Spleen (tissue), 11 donors: ENCODE measurements at regions not wholly inside any gene's neighbourhood (a gene's known extent, or its start where the extent isn't known, plus 50 kb on each side); places are given as distances from the start of the nearest gene placed in this dataset.

Source experiments
- DNase-seq: peaks from one replicate; pipeline ENCODE4 v3.0.0-alpha.2; 2020
- H3K27ac ChIP-seq, 8 donors: fragments of 200-600 bp; sonication (generic) in 7 of 8; 1 replicate in 4 of 8; 2 replicates in 4 of 8; pipeline versions ENCODE4 v1.5.0 to v1.8.0; 2016 to 2021; ENCODE audit warnings: inconsistent platforms in 4 of 8, mild to moderate bottlenecking in 4 of 8, moderate library complexity in 1 of 8
- H3K27me3 ChIP-seq, 7 donors: fragments of 200-600 bp; sonication (generic) in 6 of 7; replicated peaks in 1 of 7; 1 replicate in 4 of 7; 2 replicates in 3 of 7; pipeline versions ENCODE4 v1.5.0 to v1.8.0; 2016 to 2021; ENCODE audit warnings: inconsistent platforms in 3 of 7, mild to moderate bottlenecking in 1 of 7
- H3K36me3 ChIP-seq, 6 donors: fragments of 200-600 bp; sonication (generic) in 5 of 6; 1 replicate in 4 of 6; 2 replicates in 2 of 6; pipeline versions ENCODE4 v1.5.0 to v1.8.0; 2016 to 2021; ENCODE audit warnings: inconsistent platforms in 2 of 6
- H3K4me1 ChIP-seq, 6 donors: fragments of 200-600 bp; sonication (generic) in 5 of 6; 1 replicate in 3 of 6; 2 replicates in 3 of 6; pipeline versions ENCODE4 v1.5.0 to v1.8.0; 2016 to 2021; ENCODE audit warnings: inconsistent platforms in 3 of 6
- H3K4me3 ChIP-seq, 8 donors: fragments of 200-600 bp; sonication (generic) in 7 of 8; 1 replicate in 4 of 8; 2 replicates in 4 of 8; pipeline versions ENCODE4 v1.5.0 to v1.8.0; 2016 to 2021; ENCODE audit warnings: inconsistent platforms in 4 of 8, mild to moderate bottlenecking in 4 of 8, moderate library complexity in 2 of 8
- H3K9me3 ChIP-seq, 8 donors: fragments of 200-600 bp; sonication (generic) in 7 of 8; 1 replicate in 4 of 8; 2 replicates in 4 of 8; pipeline versions ENCODE4 v1.5.0 to v1.8.0; 2016 to 2021; ENCODE audit warnings: inconsistent platforms in 4 of 8
- CTCF ChIP-seq, 11 experiments: fragments of 200-600 bp in 7 of 11; fragments of 450-650 bp in 4 of 11; sonication (generic) in 4 of 11; IDR thresholded peaks in 8 of 11; conservative IDR thresholded peaks in 3 of 11; 1 replicate in 7 of 11; 2 replicates in 4 of 11; pipeline versions ENCODE4 v1.4.0 to v1.8.0; 2016 to 2021; ENCODE audit warnings: antibody characterized with exemption in 11 of 11, inconsistent platforms in 4 of 11, mild to moderate bottlenecking in 1 of 11
- POLR2A ChIP-seq, 3 donors: fragments of 450-650 bp; IDR thresholded peaks; one replicate each; pipeline ENCODE4 v1.5.1; 2017; ENCODE audit warnings: antibody characterized with exemption in 3 of 3, mild to moderate bottlenecking in 1 of 3
- POLR2AphosphoS5 ChIP-seq, 3 donors: sonication (generic); formaldehyde crosslinking; IDR thresholded peaks; one replicate each; pipeline ENCODE4 v1.5.1; 2017; ENCODE audit warnings: antibody characterized with exemption in 3 of 3
- WGBS, 5 donors: extraction: QIAGEN DNeasy Blood & Tissue Kit in 3 of 5; methylation state at CpG; one replicate each; pipeline versions ENCODE4 v1.1.5 to v1.1.7; 2013 to 2018; 5-methylcytosine and 5-hydroxymethylcytosine counted together
- intact Hi-C: fragments of 100-400 bp; cut with DNase I; formaldehyde crosslinking; loops from one replicate; pipeline ENCODE4 v1.15.0; 2023; ENCODE audit warnings: low total_unique reads
- donor health status: healthy with polysubstance abuse.
- donor health status: DM: no; HTN: no; CAD: no; lungs with moderate emphysema.
- donor health status: DM: no; HTN: no; CAD: no.
- donor health status: Bipolar disorder and iron deficiency.
- donor health status: healthy.
- donor health status: DM: no; HTN: no; CAD: no.
- donor health status: DM: yes; HTN: yes; CAD: no.

- Histone ChIP-seq H3K4me3 (no peak overlapping the region), H3K27ac (no peak overlapping the region), H3K9me3 (peaks cover 0 to 41% (median 3%) of the 10 kb centered on the region in 8 donors), H3K36me3 (no peaks in the 10 kb centered on the region), H3K27me3 (no peaks in the 10 kb centered on the region), H3K4me1 (no peaks in the 10 kb centered on the region)
- DNase-seq = no peak
- TF ChIP-seq CTCF (IDR thresholded peaks at IDR 0.05 in 8 of 11, conservative IDR thresholded peaks at IDR 0.05 in 3 of 11) (no peak), POLR2AphosphoS5 (IDR thresholded peaks at IDR 0.05) (no peak), POLR2A (IDR thresholded peaks at IDR 0.05) (no peak)
- intact Hi-C loops = no loop called here
- 73 to 89% (median 85%) methylated on average over 1 of the region's 1 CpG for WGBS, 5 donors
Measured at GRCh38 chr4:59637596-59637995, 1562.5 kb upstream of the ADGRL3 start.

- 61 to 79% (median 74%) methylated on average over 1 of the region's 1 CpG for WGBS, 5 donors
- intact Hi-C loops = no loop called here
Measured at GRCh38 chr4:59643682-59644081, 1556.4 kb upstream of the ADGRL3 start.

GRCh38 chr4:59644765-59645164 lies 1555.4 kb upstream of the ADGRL3 start:
- intact Hi-C loops = no loop called here

More at GRCh38 chr4:59643682-59644081, 1556.4 kb upstream of the ADGRL3 start:
- Histone ChIP-seq H3K27me3 (no peaks in the 10 kb centered on the region), H3K4me3 (no peak overlapping the region), H3K36me3 (no peaks in the 10 kb centered on the region), H3K9me3 (peaks cover 0 to 14% (median 2%) of the 10 kb centered on the region in 8 donors), H3K27ac (no peak overlapping the region), H3K4me1 (no peaks in the 10 kb centered on the region)
- no peak for DNase-seq
- TF ChIP-seq CTCF (IDR thresholded peaks at IDR 0.05 in 8 of 11, conservative IDR thresholded peaks at IDR 0.05 in 3 of 11) = no peak

GRCh38 chr4:59646082-59646481 lies 1554.0 kb upstream of the ADGRL3 start:
- no peak for TF ChIP-seq POLR2AphosphoS5 (IDR thresholded peaks at IDR 0.05)
- no peak for TF ChIP-seq CTCF (IDR thresholded peaks at IDR 0.05 in 8 of 11, conservative IDR thresholded peaks at IDR 0.05 in 3 of 11)
- TF ChIP-seq POLR2A (IDR thresholded peaks at IDR 0.05) = no peak
- Histone ChIP-seq H3K27me3 (no peaks in the 10 kb centered on the region), H3K4me1 (no peaks in the 10 kb centered on the region), H3K4me3 (no peak overlapping the region), H3K36me3 (no peaks in the 10 kb centered on the region), H3K9me3 (peaks cover 0 to 16% (median 0%) of the 10 kb centered on the region in 8 donors), H3K27ac (no peak overlapping the region)
- intact Hi-C loops = no loop called here
- no peak for DNase-seq
- 85 to 97% (median 91%) methylated on average over 5 of the region's 5 CpGs for WGBS, 5 donors

More at GRCh38 chr4:59644765-59645164, 1555.4 kb upstream of the ADGRL3 start:
- Histone ChIP-seq H3K4me1 (no peaks in the 10 kb centered on the region), H3K9me3 (peaks cover 0 to 7% (median under 1%) of the 10 kb centered on the region in 8 donors), H3K4me3 (no peak overlapping the region), H3K27me3 (no peaks in the 10 kb centered on the region), H3K36me3 (no peaks in the 10 kb centered on the region), H3K27ac (no peak overlapping the region)
- no peak for DNase-seq
- TF ChIP-seq POLR2A (IDR thresholded peaks at IDR 0.05) = no peak
- TF ChIP-seq POLR2AphosphoS5 (IDR thresholded peaks at IDR 0.05) = no peak
- no peak for TF ChIP-seq CTCF (IDR thresholded peaks at IDR 0.05 in 8 of 11, conservative IDR thresholded peaks at IDR 0.05 in 3 of 11)
- 79 to 90% (median 86%) methylated on average over 3 of the region's 3 CpGs for WGBS, 5 donors
